ENCODE measurements at regions not wholly inside any gene's neighbourhood (a gene's known extent, or its start where the extent isn't known, plus 50 kb on each side); places are given as distances from the start of the nearest gene placed in this dataset.

DNA sequence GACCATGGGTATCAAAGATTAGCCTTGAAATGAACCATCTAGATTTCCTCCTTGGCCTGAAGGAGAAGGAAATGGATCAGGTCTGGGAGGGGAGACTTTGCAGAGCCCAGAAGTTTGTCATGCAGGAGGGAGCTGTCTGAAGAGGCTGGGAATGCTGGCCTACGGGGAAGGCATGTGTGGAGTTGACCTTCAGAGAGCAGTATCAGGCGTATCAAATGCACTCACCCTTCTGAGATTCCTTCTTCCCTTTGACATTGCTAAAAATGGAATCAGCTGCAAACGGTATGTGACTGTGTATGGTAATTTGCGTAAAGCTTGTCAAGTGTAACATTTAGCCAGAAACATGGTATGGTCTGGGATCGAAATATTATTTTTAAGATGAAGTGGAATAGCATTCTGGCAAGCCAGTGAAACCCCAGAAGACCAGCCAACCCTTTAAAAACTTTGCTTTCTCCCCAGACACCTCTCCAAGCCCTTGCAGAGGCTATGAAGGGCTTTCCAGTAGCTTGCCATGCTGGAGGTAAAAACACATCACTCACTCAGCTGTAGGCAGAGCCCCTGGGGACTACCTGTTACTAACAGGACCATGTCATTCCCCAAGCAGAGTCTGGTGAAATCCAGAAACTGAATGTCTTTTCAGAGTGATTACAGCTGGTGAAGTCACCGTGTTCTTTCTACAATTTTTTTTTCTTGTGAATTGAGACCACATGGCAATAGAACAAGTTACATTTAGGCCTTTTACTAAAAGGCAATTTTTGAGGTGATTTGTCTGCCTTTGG, 174.7 kb upstream of the SLC24A5 start:
- intact Hi-C loops (cut with micrococcal nuclease): no loop called here

DNA sequence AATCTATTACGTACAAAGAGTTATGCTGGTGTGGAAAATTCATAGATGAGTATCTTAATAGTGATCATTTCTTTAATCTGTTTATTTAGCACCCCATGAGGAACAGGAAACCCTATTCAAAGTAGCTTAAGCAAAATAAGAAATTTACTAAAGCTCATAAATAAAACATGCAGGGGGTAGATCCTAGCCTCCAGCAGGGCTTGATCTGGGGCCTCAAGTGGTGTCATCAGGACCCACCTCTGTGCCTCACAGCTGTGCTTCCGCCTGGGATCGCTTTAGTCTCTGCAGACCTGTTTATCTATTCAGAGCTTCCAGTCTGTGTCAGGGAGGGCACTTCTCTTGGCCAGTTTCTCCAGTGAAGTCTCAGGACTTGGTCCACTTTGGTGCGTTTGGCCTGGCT, 171.0 kb upstream of the SLC24A5 start:
- intact Hi-C loops (cut with micrococcal nuclease): no loop called here

DNA sequence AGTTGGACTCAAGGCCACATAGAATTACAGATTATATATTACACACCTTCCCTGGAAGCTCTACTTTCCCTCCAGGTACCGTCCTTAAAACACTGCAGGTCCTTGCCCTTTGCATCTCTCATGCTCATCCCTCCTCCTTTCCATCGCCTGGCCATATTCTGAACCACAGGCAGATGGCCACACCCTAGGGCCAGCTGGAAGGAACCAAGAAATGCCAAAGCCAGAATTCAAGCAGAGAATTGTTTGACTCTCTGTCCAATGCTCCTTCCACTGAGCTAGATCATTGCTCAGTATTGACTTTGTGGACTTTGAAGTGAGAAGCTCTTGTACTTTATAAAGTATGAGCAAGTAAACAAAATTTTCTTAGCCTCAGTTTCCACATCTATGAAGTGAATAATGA, 170.3 kb upstream of the SLC24A5 start:
- intact Hi-C loops (cut with micrococcal nuclease): no loop called here

DNA sequence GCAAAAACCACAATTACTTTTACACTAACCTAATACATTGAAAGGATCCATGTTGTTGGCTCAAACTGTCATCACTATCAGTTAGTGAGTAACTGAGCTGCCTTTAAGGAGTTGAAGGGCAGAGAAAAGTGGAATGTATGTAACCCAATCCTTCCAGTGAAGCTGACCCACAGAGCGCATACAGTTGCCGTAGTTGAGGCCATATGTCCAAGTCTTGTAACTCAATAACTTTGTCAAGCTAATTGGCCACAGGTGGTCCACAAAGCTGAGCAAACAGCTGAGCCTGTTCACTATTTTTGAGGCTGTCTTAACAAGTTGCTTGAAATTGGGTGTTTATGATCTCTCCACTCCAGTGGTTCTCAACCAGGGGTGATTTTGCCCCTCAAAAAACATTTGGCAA, 169.0 kb upstream of the SLC24A5 start:
- intact Hi-C loops (cut with micrococcal nuclease): no loop called here

DNA sequence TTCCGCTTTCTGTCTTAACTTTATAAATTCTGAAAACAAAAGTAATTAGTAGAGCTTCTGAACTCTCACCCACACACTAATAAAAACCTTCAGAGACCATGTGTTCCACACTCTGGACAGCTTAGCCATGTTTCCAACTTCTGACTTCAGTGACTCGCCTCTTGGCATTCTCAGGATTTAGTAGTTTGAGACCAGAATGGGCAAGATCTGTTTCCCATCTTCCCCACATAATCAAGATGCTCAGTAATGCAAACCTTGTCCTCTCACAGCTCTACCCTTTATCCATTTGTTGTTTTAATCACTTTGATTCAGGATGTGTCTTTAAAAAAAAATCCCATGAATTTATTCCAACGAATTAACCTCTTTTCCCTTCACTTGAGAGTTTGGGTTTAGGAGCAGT, 166.6 kb upstream of the SLC24A5 start:
- intact Hi-C loops (cut with micrococcal nuclease): no loop called here

DNA sequence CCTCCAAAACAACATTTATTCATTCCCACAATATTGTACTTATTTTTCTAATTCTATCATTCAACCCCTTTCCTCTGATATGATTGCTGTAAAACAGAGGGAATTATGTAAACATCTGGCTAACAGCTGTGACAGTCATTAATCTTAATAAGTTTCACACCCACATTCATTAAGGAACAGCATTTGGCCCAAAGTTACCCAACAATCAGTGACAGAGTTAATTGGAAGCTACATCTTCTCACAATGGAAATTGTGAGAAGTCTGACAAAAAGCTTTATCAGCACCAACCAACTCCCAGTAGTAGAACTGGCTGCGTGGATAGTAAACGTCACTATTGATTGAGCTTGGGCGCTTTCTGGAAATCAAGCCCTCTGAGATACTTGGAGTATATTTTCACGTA, 165.8 kb upstream of the SLC24A5 start:
- intact Hi-C loops (cut with micrococcal nuclease): no loop called here

DNA sequence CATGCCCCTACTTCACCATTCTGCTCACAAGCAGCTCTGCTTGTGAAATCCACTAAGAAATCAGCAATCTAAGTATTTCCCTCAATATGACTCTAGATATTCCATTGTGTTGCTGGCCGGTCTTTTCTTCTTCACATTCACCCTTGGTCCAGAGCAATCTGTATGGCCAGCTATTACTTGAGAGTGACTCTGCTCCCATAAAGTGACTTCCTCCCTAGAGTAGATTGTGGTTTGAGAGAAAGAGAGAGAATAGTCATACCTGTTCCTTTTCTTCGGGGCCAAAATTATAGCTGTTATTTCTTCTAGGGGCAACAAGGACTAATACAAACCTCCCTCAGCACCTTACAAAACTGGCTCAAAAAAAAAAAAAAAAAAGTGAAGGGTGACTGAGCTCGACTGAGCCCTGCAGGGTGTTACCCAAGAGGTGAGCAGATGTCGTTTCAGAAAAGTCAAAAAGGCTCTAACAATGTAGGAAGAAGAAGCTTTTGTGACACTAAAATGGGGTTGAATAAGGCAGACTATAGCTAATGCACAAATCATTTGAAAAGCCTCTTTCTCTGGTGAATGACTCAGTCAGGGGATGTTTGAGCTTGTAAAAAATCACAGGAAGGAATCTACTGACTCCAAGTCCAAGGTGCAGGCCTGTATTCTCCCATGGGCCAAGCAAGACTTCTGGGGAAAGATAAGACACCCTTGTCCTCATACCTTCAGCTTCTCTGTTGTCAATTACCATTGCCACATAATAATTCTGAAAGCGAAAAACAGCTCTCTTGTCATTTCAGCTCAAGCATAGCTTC, 161.0 kb upstream of the SLC24A5 start:
- intact Hi-C loops (cut with micrococcal nuclease): loop anchor here (5.0 to 10.0 kb wide), 2 partner anchors 145 to 372 kb away; partner anchors contain the start of gene DUT

DNA sequence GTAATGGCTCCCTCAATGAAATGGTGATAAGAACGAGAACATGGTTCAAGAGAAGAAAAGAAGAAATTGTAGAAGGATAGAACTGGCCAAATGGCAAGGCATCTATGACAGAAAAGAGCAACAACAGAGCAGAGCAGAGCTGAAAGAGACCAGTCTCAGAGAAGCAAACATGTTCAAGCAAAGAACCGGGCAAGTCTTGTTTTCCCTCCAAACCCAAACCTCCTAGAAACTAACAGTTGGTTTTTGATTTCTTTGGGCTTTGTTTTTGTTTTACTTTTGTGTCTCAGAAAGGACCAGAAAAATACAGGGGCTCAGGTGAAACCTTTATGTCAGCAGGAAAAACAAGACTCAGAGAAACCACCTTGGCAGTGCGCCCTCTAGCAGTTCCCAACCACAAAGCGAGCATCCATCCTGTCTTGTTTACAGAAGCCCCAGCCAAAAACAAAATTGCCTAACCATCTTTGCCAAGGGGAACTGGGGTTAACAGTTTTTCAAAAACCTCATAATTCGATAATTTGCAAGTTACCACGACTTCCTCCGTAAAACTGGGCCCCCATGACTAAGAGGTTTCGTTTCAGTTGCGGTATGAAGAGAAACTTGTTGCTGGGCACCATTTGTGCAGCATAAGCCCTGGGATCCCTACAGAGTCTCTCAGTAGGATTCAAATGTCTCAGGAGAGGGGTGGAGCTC, 159.2 kb upstream of the SLC24A5 start:
- intact Hi-C loops (cut with micrococcal nuclease): loop anchor here (5.0 to 10.0 kb wide), 2 partner anchors 147 to 371 kb away; partner anchors contain the start of gene DUT

DNA sequence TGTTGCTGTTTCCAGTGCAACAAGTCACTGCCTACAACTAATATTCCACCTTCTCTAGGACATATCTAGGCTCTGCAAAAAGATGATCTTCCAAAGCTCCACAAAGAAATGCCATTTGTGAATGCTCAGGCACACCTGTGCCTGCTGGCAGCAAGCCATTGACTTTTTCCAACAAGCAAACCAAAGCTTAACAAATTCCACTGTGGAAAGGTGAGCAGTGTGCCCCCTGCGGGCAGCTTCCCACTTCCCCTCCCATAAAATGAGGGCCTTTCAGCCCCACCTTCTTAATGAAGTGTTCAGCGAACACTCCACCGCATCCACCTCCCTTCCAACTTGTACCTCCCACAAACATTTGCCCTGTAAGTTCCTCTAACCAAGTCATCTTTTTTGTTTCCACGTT, 157.5 kb upstream of the SLC24A5 start:
- intact Hi-C loops (cut with micrococcal nuclease): loop anchor here (5.0 to 10.0 kb wide), 2 partner anchors 148 to 369 kb away; partner anchors contain the start of gene DUT

DNA sequence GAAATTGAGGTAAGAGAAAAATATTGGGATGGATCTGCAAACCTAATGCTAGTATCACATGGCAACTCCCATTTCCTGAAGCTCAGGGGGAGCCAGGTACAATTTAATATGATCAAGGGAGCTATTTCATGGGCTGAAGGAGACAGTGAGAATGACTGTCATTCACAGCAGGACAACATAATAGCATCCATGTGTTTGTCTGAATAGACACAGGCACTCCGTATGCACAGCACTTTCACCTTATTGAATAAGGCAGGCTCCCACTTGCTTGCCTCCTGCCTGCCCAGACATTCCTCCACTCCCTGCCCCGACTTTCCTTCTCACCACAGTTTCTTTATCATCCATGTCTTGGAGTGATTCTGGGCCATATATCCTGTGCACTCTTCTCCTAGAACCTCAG, 156.6 kb upstream of the SLC24A5 start:
- intact Hi-C loops (cut with micrococcal nuclease): loop anchor here (5.0 to 10.0 kb wide), 2 partner anchors 149 to 368 kb away; partner anchors contain the start of gene DUT

DNA sequence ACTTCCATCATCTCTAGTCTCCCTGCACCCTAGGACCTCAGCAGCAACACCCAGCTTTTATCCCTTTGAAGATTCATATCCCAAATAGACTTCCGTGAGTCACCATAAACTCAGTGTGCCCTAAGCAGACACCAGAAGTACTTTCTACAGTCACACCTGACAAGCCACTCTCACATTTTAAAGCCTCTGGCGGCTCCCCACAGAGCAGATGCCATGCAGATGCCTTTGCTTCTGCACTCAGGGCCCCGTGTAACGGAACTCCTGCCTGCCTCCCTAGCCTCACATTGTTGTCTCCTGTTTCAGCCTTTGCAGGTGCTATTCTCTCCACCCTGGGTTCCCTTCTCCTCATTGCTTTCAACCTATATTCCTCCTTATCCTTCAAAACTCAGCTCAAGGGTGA, 155.5 kb upstream of the SLC24A5 start:
- intact Hi-C loops (cut with micrococcal nuclease): loop anchor here (10.0 kb wide), 1 partner anchor 150 kb away; no protein-coding TSS in a partner anchor

DNA sequence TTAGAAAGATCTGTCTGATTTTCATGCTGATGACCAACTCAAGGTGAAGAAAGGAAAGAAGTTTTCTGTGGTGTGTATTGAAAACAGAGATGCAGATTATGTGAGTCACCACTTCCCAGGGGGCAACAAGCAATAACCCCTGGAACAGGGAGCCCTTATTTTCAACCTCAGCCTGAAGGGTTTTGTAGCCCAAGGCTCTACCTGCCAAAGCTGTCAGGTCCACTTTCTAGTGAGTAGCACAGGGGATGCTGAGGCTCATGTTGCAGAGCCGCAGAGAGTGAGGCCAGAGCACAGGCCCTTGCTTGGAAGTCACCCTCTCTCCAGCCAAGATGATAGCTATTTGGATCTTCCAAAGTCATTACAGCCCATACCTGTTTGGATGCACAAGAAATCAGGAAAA, 152.2 kb upstream of the SLC24A5 start:
- intact Hi-C loops (cut with micrococcal nuclease): loop anchor here (10.0 kb wide), 1 partner anchor 154 kb away; no protein-coding TSS in a partner anchor

DNA sequence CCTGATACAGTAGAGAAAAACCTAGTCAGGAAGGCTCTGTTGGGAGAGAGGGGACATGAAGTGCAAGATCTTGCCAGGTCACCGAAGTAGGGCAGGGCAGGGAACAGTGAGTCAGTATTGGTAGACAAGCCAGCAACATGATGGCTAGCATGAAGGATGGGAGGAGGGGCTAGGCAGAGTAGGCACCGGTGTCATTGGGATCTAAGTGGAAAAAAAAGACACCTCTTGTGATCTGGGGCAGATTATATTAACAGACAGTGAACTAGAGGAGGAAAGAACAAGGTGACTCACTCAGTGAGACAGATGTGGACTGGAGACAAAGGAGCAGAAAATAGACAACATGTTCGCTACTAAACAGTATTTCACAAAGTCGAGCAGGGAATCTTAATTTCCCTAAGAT, 149.2 kb upstream of the SLC24A5 start:
- intact Hi-C loops (cut with micrococcal nuclease): no loop called here

DNA sequence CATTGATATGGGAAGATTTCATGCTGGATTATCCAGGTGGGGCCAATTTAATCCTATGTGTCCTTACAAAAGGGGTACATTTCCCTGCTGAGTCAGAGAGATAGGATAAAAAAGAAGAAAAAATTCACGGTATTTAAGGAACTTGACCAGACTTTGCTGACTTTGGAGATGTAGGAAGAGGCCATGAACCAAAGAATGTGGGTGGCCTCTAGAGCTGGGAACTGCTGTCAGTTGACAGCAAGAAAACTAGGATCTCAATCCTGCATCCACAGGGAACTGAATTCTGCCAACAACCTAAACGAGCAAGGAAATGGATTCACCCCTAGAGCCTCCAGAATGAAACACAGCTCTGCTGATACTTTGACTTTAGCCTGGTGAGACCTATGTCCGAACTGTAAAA, 148.1 kb upstream of the SLC24A5 start:
- intact Hi-C loops (cut with micrococcal nuclease): no loop called here

DNA sequence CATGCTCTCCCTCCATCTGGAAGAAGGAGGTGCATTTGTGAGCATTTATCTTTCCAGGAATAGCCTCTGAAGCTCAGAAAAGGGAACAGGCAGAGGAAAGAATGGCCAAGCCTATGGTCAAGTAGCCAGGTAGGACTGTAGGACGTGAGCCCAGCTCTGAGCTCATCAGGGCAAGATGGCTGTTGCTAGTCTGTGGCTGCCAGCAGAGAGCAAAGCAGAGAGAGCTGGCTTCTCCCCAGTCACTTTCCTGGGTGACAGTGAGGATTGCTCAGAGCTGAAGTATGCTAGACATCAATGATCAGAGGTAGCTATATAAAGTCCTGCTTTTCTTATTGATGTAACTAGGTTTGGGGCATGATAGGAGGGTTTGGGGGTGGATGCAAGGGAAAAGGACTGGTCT, 146.1 kb upstream of the SLC24A5 start:
- intact Hi-C loops (cut with micrococcal nuclease): no loop called here

DNA sequence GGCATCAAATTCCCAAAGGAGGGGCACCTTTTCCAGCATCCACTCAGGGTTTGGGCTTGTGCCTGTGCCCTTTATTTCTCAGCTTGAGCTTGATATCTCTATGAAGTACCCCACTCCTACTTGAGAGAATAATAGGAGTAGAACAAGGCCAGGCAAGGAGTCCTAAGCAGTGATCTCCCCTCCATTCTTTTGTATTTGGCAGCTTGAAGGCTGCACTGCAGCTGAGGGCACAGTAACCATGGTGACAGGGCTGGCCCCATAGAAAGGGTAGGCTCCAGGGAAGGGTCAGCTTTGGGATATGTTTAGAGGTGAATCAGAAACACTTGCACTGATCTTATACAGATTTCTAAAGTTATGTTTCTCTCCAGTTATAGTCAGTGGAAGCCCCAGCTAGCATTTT, 145.4 kb upstream of the SLC24A5 start:
- intact Hi-C loops (cut with micrococcal nuclease): no loop called here

DNA sequence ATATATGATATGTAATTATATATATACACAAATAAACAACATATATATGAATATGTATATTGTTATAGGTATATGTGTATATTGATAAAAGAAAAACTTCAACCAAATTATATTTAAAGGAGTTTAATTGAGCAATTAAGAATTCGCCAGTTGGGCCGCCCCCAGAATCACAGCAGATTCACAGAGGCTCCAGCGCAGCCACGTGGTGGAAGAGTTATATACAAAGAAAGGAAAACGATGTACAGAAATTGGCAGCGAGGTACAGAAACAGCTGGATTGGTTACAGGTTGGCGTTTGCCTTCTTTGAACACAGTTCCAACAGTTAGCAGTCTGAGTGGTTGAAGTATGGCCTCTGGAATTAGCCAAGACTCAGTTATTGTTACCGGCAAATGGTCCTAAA, 137.3 kb upstream of the SLC24A5 start:
- intact Hi-C loops (cut with micrococcal nuclease): no loop called here

DNA sequence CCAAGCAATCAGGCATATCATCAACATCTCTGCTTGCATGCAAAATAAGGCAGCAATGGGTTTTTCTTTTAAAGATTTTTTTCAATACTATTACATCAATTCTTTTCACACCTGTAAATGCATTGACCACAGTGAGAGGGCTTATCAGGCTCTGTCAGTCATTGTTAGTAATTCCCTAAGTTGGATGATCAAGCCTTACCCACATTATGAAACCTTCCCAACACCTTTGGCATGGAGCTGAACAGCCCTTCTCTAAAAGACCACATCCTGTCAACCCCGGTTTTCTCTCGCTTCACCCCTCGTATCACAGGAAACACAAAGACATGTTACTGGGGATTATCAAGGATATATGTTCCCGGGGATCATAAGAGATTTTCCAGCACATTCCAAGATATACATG, 135.2 kb upstream of the SLC24A5 start:
- intact Hi-C loops (cut with micrococcal nuclease): no loop called here

DNA sequence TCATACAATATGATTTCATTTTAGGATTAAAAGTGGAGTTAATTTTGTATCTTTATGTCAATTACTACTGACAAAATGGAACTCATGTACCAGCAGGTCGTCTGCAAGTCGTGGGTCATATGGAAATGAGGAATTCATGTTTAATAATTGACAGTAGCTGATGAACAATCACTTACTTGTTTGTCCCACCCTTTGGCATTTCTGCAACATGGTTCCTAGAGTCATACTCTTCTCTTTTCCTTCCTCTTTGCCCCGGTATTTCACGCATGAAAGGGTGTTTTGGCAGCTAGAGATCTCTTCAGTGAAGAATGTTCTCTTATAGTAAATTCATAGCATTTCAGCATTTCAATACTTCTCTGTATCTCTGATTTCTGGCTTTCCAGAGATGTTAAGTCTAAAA, 133.3 kb upstream of the SLC24A5 start:
- intact Hi-C loops (cut with micrococcal nuclease): loop anchor here (1.0 kb wide), 1 partner anchor 74 kb away; no protein-coding TSS in a partner anchor

DNA sequence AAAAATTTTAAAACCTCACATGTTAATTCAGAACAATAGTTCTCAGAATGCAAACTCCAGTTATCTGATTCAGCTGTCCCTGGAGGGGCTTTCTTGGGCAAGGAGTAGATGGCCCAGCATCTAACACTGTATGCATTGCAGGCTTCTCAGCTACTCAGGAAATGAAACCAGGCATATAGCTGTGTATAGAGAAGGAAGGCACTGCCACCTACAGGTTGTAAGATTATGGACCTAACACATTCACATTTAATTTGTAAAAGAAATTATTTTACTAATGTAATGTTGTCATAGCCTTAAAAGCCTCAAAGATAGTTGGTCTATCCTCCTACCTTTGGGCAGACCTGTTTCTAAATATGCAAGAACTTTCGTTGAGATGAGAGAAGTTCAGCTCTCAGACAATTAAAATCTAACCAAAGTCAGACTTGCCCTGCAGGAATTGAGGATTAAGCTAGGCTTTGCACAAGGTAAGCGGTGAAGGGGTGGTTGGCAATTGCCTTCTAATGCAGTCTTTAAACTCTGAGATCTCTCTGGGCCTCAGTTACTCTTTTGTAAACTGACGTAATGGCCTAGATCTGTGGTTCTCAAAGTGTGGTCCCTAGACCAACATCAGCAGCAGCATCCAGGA, 132.8 kb upstream of the SLC24A5 start:
- intact Hi-C loops (cut with micrococcal nuclease): loop anchor here (1.0 to 2.0 kb wide), 4 partner anchors 49 to 297 kb away; no protein-coding TSS in a partner anchor

DNA sequence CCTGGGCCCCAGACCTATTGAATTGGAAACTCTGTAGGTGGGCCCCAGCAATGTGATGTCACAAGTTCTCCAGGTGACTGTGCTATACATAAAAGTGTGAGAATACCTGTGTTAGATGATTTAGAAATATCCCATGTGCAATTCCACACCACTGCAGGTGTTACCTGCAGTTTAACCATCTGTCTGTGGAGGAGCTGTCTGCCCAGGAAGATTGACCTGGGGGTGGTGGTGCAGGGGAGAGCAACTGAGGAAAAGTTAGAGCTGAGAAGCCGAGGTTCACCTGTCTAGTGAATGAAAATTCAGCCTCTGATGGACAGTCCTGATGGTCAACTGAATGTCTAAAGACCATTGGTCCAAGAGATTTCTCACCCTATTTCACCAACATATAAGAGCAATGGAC, 132.2 kb upstream of the SLC24A5 start:
- intact Hi-C loops (cut with micrococcal nuclease): loop anchor here (1.0 to 2.0 kb wide), 3 partner anchors 50 to 297 kb away; no protein-coding TSS in a partner anchor
